AG04450 (cell line): ENCODE measurements at regions not wholly inside any gene's neighbourhood (a gene's known extent, or its start where the extent isn't known, plus 50 kb on each side); places are given as distances from the start of the nearest gene placed in this dataset.

Experiments used
- CTCF ChIA-PET: fragments of 300-600, 350-600 bp; formaldehyde crosslinking; extraction: SDS; loops from one replicate; lab custom pipeline; 2022; ENCODE audit warnings: antibody characterized with exemption, inconsistent platforms; lab: Charles Lee
- POLR2A ChIA-PET: fragments of 350-600 bp; formaldehyde crosslinking; extraction: SDS; loops from one replicate; lab custom pipeline; 2021; ENCODE audit warnings: antibody characterized with exemption, inconsistent platforms; lab: Yijun Ruan, JAX
- DNase-seq: peaks from one replicate; pipeline ENCODE4 v3.0.0-alpha.2; 2011; ENCODE audit warnings: low read depth, low spot score
- H3K27ac ChIP-seq: one replicate; pipeline ENCODE4 v1.5.1; 2012; ENCODE audit warnings: low read depth, low read length, control low read depth
- H3K27me3 ChIP-seq: one replicate; pipeline ENCODE4 v1.6.0; 2012; ENCODE audit warnings: low read length; ENCODE audit not compliant: control insufficient read depth, insufficient read depth
- H3K4me3 ChIP-seq: 2 replicates; pipeline ENCODE4 v1.5.1; 2011; ENCODE audit warnings: mild to moderate bottlenecking, low read depth, low read length, control low read depth
- H3K9me3 ChIP-seq: 2 replicates; pipeline ENCODE4 v1.5.1; 2012; ENCODE audit warnings: low read length; ENCODE audit not compliant: control insufficient read depth, insufficient read depth
- TF ChIP-seq, protein P1 (sequence below): IDR thresholded peaks from 2 replicates; pipeline ENCODE4 v1.5.1; 2011; ENCODE audit warnings: low read depth, low read length, control low read depth, inconsistent platforms

GRCh38 chr11:23680488-23681230, 816.2 kb upstream of the LUZP2 start:
- ChIA-PET CTCF (interaction anchor here (1.5 kb wide), 1 partner anchor 16 kb away, joined by 3 read pairs; no protein-coding TSS in a partner anchor), POLR2A (interaction anchor here (1.0 kb wide), 1 partner anchor 10 kb away, joined by 3 read pairs; no protein-coding TSS in a partner anchor)
- H3K4me3 ChIP-seq = no peak overlapping the region
- TF ChIP-seq, protein P1, sequence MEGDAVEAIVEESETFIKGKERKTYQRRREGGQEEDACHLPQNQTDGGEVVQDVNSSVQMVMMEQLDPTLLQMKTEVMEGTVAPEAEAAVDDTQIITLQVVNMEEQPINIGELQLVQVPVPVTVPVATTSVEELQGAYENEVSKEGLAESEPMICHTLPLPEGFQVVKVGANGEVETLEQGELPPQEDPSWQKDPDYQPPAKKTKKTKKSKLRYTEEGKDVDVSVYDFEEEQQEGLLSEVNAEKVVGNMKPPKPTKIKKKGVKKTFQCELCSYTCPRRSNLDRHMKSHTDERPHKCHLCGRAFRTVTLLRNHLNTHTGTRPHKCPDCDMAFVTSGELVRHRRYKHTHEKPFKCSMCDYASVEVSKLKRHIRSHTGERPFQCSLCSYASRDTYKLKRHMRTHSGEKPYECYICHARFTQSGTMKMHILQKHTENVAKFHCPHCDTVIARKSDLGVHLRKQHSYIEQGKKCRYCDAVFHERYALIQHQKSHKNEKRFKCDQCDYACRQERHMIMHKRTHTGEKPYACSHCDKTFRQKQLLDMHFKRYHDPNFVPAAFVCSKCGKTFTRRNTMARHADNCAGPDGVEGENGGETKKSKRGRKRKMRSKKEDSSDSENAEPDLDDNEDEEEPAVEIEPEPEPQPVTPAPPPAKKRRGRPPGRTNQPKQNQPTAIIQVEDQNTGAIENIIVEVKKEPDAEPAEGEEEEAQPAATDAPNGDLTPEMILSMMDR = no peak
- no peak overlapping the region for H3K27ac ChIP-seq
- peaks cover 6% of the 10 kb centered on the region; the same call in 1 of the 2 replicates for H3K9me3 ChIP-seq
- no peak for DNase-seq
- no peaks in the 10 kb centered on the region for H3K27me3 ChIP-seq

- Histone ChIP-seq H3K4me3 (no peak overlapping the region), H3K27me3 (no peaks in the 10 kb centered on the region), H3K27ac (no peak overlapping the region), H3K9me3 (peaks cover 6% of the 10 kb centered on the region; the same call in 1 of the 2 replicates)
- POLR2A ChIA-PET = no interaction called here
- CTCF ChIA-PET = no interaction called here
- TF ChIP-seq, protein P1 = no peak
- no peak for DNase-seq
These were observed 812.2 kb upstream of the LUZP2 start for GRCh38 chr11:23684701-23685100.

DNA sequence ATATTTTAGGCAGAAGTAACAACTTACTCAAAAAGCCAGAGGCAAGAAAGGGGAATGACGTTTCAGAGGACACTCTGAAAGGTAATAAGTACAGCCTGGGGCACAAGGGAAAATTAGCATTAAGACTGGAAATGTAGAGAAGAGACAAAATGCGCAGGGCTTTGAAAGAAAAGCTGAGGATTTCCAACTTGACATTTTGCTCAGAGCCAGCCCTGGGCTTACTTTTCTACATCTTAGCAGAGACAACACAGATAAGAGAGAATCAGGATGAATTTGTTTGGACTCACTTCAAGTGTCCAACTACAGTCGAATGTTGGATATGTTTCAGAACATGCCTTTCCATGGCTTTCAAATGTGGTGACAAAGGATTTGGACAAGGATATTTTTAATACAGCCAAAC, 808.9 kb upstream of the LUZP2 start:
- CTCF ChIA-PET = no interaction called here
- no peak for DNase-seq
- Histone ChIP-seq H3K9me3 (no peaks in the 10 kb centered on the region), H3K27me3 (no peaks in the 10 kb centered on the region), H3K27ac (no peak overlapping the region), H3K4me3 (no peak overlapping the region)
- POLR2A ChIA-PET = no interaction called here
- TF ChIP-seq, protein P1 = no peak

DNA sequence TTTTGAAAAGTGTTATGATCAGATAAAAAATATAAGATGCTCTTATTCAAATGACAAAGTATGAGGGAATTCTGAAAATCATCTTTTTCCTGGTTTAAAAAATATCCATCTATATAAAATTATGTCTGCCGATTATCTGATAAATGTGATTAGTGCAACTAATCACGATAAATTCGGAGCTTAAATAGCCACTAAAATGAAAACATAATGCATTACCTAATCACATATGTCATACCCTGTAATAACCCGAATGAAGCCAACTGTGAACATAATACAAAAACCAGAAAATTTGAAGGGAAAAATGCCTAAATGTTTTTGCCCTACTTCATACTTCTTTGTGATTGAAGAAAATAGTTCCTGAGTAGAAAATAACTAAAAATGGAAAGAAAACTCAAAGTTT, 808.4 kb upstream of the LUZP2 start:
- Histone ChIP-seq H3K27ac (no peak overlapping the region), H3K4me3 (no peak overlapping the region), H3K27me3 (no peaks in the 10 kb centered on the region), H3K9me3 (no peaks in the 10 kb centered on the region)
- no peak for DNase-seq
- ChIA-PET POLR2A (no interaction called here), CTCF (no interaction called here)
- TF ChIP-seq, protein P1 = no peak

- Histone ChIP-seq H3K4me3 (no peak overlapping the region), H3K27ac (no peak overlapping the region), H3K9me3 (no peaks in the 10 kb centered on the region), H3K27me3 (no peaks in the 10 kb centered on the region)
- ChIA-PET POLR2A (no interaction called here), CTCF (no interaction called here)
- DNase-seq = no peak
- TF ChIP-seq, protein P1 = no peak
These were observed 808.0 kb upstream of the LUZP2 start for GRCh38 chr11:23688835-23689234.
